ENCODE measurements at regions not wholly inside any gene's neighbourhood (a gene's known extent, or its start where the extent isn't known, plus 50 kb on each side); places are given as distances from the start of the nearest gene placed in this dataset.

DNA sequence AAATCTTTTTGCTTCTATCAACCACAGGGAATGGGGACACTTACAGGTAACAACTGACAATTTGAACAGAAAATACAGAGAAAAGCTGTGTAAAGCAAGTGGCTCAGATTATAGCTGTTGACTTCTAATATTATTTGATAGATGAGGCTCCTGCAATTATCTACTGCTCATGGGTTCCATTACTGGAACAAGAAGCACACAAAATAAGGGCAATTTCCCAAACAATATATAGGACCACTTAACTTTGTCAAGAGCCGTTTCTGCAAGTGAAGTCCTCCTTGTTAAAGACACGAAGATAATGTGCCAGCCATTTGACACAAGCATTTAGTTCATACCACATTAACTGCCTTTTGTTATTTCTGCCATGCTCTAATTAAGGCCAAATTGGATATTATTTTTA, 315.5 kb upstream of the ARID1B start:
- TF ChIP-seq, protein P1, sequence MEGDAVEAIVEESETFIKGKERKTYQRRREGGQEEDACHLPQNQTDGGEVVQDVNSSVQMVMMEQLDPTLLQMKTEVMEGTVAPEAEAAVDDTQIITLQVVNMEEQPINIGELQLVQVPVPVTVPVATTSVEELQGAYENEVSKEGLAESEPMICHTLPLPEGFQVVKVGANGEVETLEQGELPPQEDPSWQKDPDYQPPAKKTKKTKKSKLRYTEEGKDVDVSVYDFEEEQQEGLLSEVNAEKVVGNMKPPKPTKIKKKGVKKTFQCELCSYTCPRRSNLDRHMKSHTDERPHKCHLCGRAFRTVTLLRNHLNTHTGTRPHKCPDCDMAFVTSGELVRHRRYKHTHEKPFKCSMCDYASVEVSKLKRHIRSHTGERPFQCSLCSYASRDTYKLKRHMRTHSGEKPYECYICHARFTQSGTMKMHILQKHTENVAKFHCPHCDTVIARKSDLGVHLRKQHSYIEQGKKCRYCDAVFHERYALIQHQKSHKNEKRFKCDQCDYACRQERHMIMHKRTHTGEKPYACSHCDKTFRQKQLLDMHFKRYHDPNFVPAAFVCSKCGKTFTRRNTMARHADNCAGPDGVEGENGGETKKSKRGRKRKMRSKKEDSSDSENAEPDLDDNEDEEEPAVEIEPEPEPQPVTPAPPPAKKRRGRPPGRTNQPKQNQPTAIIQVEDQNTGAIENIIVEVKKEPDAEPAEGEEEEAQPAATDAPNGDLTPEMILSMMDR (IDR thresholded peaks at IDR 0.05; ENCODE audit: control insufficient read depth, extremely low read depth, insufficient read depth), result no peak
- DNase-seq (ENCODE audit: low read depth), result no peak
- no peak overlapping the region for H3K4me3 ChIP-seq (ENCODE audit: low read depth, low read length)

DNA sequence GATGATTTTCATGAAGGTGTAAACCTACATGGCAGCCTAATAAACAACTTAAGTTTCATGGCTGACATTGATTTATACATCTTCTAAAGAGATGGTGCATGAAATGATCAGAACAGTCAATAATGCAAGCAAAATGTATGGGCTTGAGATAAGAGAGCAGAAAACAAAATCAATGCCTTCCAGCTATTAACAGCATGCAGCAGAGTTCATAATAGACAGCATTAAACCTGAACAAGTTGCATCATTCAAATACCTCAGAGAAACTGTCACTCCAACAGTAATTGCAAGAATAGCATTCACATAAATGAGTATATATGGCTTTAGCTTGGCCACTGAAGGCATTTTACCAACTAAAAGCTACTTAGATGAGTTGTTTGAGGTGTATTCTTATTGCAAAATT, 319.6 kb upstream of the ARID1B start:
- H3K4me3 ChIP-seq (ENCODE audit: low read depth, low read length), result no peak overlapping the region
- DNase-seq (ENCODE audit: low read depth), result no peak
- TF ChIP-seq, protein P1 (IDR thresholded peaks at IDR 0.05; ENCODE audit: control insufficient read depth, extremely low read depth, insufficient read depth), result no peak

DNA sequence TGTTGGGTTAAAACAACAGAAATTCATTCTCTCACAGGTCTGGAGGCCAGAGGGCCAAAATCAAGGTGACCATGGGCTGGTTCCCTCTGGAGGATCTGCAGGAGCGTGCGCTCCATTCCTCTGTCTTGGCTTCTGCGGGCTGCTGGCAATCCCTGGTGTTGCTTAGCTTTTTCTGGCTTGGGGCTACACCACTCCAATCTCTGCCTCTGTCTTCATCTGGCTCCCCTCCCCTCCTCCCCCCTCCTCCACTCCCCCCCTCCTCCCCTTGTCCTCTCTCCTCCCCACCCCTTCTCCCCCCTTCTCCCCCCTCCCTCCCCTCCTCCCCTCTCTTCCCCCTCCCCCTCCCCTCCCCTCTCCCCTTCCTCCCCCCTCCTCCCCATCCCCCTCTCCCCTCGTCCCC, 321.3 kb upstream of the ARID1B start:
- no peak for DNase-seq (ENCODE audit: low read depth)
- TF ChIP-seq, protein P1 (IDR thresholded peaks at IDR 0.05; ENCODE audit: control insufficient read depth, extremely low read depth, insufficient read depth), result no peak
- no peak overlapping the region for H3K4me3 ChIP-seq (ENCODE audit: low read depth, low read length)

DNA sequence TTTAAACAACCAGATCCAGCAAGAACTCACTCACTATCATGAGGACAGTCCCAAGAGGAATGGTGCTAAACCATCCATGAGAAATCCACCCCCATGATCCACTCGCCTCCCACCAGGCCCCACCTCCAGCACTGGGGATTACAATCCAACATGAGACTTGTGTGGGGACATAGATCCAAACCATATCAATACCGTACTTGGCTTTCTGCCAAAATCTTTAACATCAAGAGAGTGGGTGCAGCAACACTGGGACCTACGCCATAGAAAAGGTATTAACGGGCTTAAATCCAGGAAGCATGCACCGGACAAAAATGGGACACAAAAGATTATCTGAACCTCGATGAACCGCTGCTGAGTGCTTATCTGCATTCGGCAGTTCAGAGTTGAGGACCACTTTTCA, 322.3 kb upstream of the ARID1B start:
- TF ChIP-seq, protein P1 (IDR thresholded peaks at IDR 0.05; ENCODE audit: control insufficient read depth, extremely low read depth, insufficient read depth), result no peak
- no peak overlapping the region for H3K4me3 ChIP-seq (ENCODE audit: low read depth, low read length)
- DNase-seq (ENCODE audit: low read depth), result no peak

DNA sequence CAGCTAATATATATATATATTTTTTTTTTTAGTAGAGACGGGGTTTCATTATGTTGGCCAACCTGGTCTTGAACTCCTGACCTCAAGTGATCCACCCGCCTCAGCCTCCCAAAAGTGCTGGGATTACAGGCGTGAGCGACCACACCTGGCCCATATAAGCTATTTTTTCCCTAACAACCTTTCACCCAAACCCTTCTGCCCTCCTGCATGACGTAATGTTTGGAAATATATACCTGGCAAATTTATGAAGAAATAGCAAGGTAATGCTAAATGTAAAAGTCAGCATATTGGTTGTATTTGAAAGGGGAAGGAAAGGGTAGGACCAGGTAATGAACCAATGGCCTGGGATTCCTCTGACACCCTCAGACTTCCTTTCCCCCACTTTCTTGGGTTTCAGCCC, 325.5 kb upstream of the ARID1B start:
- DNase-seq (ENCODE audit: low read depth), result no peak
- H3K4me3 ChIP-seq (ENCODE audit: low read depth, low read length), result no peak overlapping the region
- TF ChIP-seq, protein P1 (IDR thresholded peaks at IDR 0.05; ENCODE audit: control insufficient read depth, extremely low read depth, insufficient read depth), result no peak

DNA sequence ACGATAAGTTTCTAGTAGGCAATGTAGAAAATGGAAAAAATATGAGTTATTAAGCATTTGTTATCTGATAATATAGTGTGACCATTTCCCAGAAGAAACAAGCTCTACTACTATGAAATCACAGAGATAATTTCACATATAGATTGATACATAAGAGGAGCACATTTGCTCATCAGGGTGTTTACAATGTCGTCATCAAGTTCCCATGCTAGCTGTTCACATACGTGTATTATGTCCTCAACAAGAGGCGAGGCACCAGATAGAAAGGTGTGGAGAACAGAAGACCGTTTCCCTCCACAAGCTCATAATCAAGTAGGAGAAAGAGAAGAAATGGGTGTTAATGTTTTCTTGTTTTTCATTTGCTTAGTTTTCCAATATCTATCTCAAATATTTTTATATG, 326.1 kb upstream of the ARID1B start:
- DNase-seq (ENCODE audit: low read depth), result no peak
- H3K4me3 ChIP-seq (ENCODE audit: low read depth, low read length), result no peak overlapping the region
- TF ChIP-seq, protein P1 (IDR thresholded peaks at IDR 0.05; ENCODE audit: control insufficient read depth, extremely low read depth, insufficient read depth), result no peak

DNA sequence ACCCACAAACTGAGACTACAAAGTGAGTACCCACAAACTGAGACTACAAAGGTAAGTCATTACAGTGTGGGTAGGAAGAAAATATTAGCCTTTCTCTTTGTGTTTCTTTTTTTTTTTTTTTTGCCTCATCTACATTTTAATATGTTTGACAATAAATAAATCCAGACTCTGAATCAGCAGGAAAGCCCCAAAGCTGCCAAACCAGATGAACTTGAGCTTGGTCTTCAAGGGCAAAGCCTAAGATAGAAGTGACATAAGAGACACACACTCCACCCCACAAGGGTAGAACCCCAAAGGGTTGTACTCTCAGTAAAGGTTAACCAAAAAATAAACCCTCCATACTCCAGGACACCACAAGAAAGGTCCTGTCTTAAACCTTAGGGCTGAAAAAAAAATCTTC, 326.8 kb upstream of the ARID1B start:
- peak overlapping the region; percentile 6; the same call in 1 of the 2 replicates for H3K4me3 ChIP-seq (ENCODE audit: low read depth, low read length)
- DNase-seq (ENCODE audit: low read depth), result peak; percentile 80
- TF ChIP-seq, protein P1 (IDR thresholded peaks at IDR 0.05; ENCODE audit: control insufficient read depth, extremely low read depth, insufficient read depth), result no peak

All from LNCaP clone FGC (cell line).